Caco-2 (cell line): ENCODE measurements at regions not wholly inside any gene's neighbourhood (a gene's known extent, or its start where the extent isn't known, plus 50 kb on each side); places are given as distances from the start of the nearest gene placed in this dataset.
A peak's percentile ranks its signal among the peaks of the same experiment; 100 is the strongest.

Experiments
- BruUV-seq: library from RNA; stranded (reverse); fragments of 400-500 nt; replicated peaks from 2 replicates; lab custom pipeline; 2021; lab: Mats Ljungman, UMichigan
- CTCF ChIA-PET: fragments of 300-600 bp; sonication (Branson Sonifier 250); formaldehyde crosslinking; loops from one replicate; lab custom pipeline; 2022; ENCODE audit warnings: antibody characterized with exemption; lab: Charles Lee
- POLR2A ChIA-PET: fragments of 300-600 bp; sonication (Branson Sonifier 250); formaldehyde crosslinking; loops from one replicate; lab custom pipeline; 2022; ENCODE audit warnings: antibody characterized with exemption; lab: Charles Lee
- DNase-seq, 2 experiments: peaks; one replicate each; pipeline versions ENCODE4 v3.0.0 to v3.0.0-alpha.2; 2020 to 2022
- H3K27me3 ChIP-seq: replicated peaks from 2 replicates; pipeline ENCODE4 v1.6.0; 2011; ENCODE audit warnings: low read length; ENCODE audit not compliant: control insufficient read depth, insufficient read depth
- H3K36me3 ChIP-seq: 2 replicates; pipeline ENCODE4 v1.5.1; 2011; ENCODE audit warnings: low read length; ENCODE audit not compliant: control insufficient read depth, insufficient read depth
- H3K4me1 ChIP-seq: fragments of 250-450 bp; sonication (Bioruptor Pico); 2 replicates; pipeline ENCODE4 v1.5.1; 2020; ENCODE audit warnings: mild to moderate bottlenecking
- H3K4me3 ChIP-seq: 2 replicates; pipeline ENCODE4 v1.5.1; 2011; ENCODE audit warnings: low read depth, mild to moderate bottlenecking, control low read depth, low read length
- H3K9me3 ChIP-seq: fragments of 250-450 bp; sonication (Bioruptor Pico); 2 replicates; pipeline ENCODE4 v1.5.1; 2020; ENCODE audit warnings: mild to moderate bottlenecking, moderate library complexity
- H3K27ac Mint-ChIP-seq: one replicate; pipeline ENCODE4 v1.8.0; 2022; ENCODE audit warnings: mixed read lengths; ENCODE audit not compliant: unreplicated experiment
- H3K27me3 Mint-ChIP-seq: one replicate; pipeline ENCODE4 v1.8.0; 2022; ENCODE audit warnings: mixed read lengths; ENCODE audit not compliant: insufficient read depth, unreplicated experiment
- H3K36me3 Mint-ChIP-seq: one replicate; pipeline ENCODE4 v1.8.0; 2022; ENCODE audit warnings: mild to moderate bottlenecking, mixed read lengths; ENCODE audit not compliant: insufficient read depth, unreplicated experiment
- H3K4me1 Mint-ChIP-seq: one replicate; pipeline ENCODE4 v1.8.0; 2022; ENCODE audit warnings: low read depth, mixed read lengths; ENCODE audit not compliant: unreplicated experiment
- H3K4me3 Mint-ChIP-seq: one replicate; pipeline ENCODE4 v1.8.0; 2022; ENCODE audit warnings: mild to moderate bottlenecking, moderate library complexity, mixed read lengths; ENCODE audit not compliant: unreplicated experiment
- H3K9me3 Mint-ChIP-seq: one replicate; pipeline ENCODE4 v1.8.0; 2022; ENCODE audit warnings: mixed read lengths; ENCODE audit not compliant: unreplicated experiment
- intact Hi-C: fragments of 100-400 bp; cut with micrococcal nuclease; formaldehyde crosslinking; loops from one replicate; pipeline ENCODE4 v1.10.0; 2022; ENCODE audit not compliant: unreplicated experiment
- TF ChIP-seq, protein P1 (sequence below), 2 experiments: fragments of 200-600 bp in 1 of 2; IDR thresholded peaks; 1 replicate in 1 of 2; 2 replicates in 1 of 2; pipeline versions ENCODE4 v1.5.1 to v1.8.0; 2011 to 2022; ENCODE audit warnings: antibody characterized with exemption in 1 of 2, control low read depth in 1 of 2, inconsistent platforms in 1 of 2, low read depth in 1 of 2, low read length in 1 of 2, mild to moderate bottlenecking in 1 of 2, moderate library complexity in 1 of 2; ENCODE audit not compliant: insufficient read depth in 1 of 2, severe bottlenecking in 1 of 2, unreplicated experiment in 1 of 2

DNA sequence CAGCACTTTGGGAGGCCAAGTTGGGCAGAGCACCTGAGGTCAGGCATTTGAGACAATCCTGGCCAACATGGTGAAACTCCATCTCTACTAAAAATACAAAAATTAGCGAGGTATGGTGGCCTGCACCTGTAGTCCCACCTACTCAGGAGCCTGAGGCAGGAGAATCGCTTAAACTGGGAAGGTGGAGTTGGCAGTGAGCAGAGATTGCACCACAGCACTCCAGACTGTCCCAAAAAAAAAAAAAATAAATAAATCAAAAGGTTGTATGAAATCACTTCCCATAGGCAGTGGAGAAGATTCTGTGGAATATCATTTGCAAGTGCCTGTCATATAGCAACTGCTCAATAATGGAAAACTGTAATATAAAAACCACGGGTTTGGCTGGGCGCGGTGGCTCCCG lies 65.1 kb upstream of the SERBP1 start:
- TF ChIP-seq, protein P1, sequence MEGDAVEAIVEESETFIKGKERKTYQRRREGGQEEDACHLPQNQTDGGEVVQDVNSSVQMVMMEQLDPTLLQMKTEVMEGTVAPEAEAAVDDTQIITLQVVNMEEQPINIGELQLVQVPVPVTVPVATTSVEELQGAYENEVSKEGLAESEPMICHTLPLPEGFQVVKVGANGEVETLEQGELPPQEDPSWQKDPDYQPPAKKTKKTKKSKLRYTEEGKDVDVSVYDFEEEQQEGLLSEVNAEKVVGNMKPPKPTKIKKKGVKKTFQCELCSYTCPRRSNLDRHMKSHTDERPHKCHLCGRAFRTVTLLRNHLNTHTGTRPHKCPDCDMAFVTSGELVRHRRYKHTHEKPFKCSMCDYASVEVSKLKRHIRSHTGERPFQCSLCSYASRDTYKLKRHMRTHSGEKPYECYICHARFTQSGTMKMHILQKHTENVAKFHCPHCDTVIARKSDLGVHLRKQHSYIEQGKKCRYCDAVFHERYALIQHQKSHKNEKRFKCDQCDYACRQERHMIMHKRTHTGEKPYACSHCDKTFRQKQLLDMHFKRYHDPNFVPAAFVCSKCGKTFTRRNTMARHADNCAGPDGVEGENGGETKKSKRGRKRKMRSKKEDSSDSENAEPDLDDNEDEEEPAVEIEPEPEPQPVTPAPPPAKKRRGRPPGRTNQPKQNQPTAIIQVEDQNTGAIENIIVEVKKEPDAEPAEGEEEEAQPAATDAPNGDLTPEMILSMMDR (IDR thresholded peaks at IDR 0.05; ENCODE audit: insufficient read depth in 1 of 2, low read depth in 1 of 2, low read length in 1 of 2, severe bottlenecking in 1 of 2, unreplicated experiment in 1 of 2) = no peak
- Mint-ChIP-seq H3K4me3 (no peak overlapping the region), H3K9me3 (no peaks in the 10 kb centered on the region), H3K4me1 (no peaks in the 10 kb centered on the region), H3K27me3 (no peaks in the 10 kb centered on the region), H3K36me3 (no peaks in the 10 kb centered on the region), H3K27ac (no peak overlapping the region)
- H3K36me3 ChIP-seq = no peaks in the 10 kb centered on the region
- no peak for DNase-seq
- H3K27me3 ChIP-seq = no peaks in the 10 kb centered on the region
- intact Hi-C loops = no loop called here
- no TSS peak for BruUV-seq
- ChIA-PET POLR2A (no interaction called here), CTCF (interaction anchor here (0.6 kb wide), 1 partner anchor 190 kb away, joined by 3 read pairs; the partner anchor contains the start of gene GADD45A)
- H3K9me3 ChIP-seq = no peaks in the 10 kb centered on the region
- H3K4me1 ChIP-seq = no peaks in the 10 kb centered on the region
- no peak overlapping the region for H3K4me3 ChIP-seq

DNA sequence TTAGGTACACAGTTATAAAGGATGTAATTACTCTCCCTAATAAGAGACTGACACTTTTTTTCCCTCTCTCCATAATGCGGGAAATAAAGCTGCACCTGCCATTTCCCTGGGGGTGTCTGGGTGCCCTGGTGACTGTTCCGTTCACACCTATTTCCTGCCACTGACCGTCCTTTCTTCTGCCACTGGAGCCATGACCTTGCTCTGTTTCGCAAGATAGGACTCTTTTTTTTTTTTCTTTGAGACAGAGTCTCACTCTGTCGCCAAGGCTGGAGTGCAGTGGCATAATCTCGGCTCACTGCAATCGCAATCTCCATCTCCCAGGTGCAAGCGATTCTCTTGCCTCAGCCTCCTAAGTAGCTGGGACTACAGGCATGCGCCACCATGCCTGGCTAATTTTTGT lies 66.1 kb upstream of the SERBP1 start:
- H3K4me1 Mint-ChIP-seq = no peaks in the 10 kb centered on the region
- ChIA-PET CTCF (no interaction called here), POLR2A (no interaction called here)
- no peaks in the 10 kb centered on the region for H3K36me3 ChIP-seq
- H3K27me3 Mint-ChIP-seq = no peaks in the 10 kb centered on the region
- intact Hi-C loops = no loop called here
- no peaks in the 10 kb centered on the region; the same call in 1 of the 2 replicates for H3K4me1 ChIP-seq
- no peaks in the 10 kb centered on the region for H3K9me3 Mint-ChIP-seq
- no peaks in the 10 kb centered on the region for H3K9me3 ChIP-seq
- BruUV-seq = no TSS peak
- no peaks in the 10 kb centered on the region for H3K36me3 Mint-ChIP-seq
- no peak overlapping the region for H3K4me3 ChIP-seq
- no peaks in the 10 kb centered on the region for H3K27me3 ChIP-seq
- H3K4me3 Mint-ChIP-seq = no peak overlapping the region
- TF ChIP-seq, protein P1 (IDR thresholded peaks at IDR 0.05; ENCODE audit: insufficient read depth in 1 of 2, low read depth in 1 of 2, low read length in 1 of 2, severe bottlenecking in 1 of 2, unreplicated experiment in 1 of 2) = no peak
- DNase-seq = no peak
- H3K27ac Mint-ChIP-seq = no peak overlapping the region

DNA sequence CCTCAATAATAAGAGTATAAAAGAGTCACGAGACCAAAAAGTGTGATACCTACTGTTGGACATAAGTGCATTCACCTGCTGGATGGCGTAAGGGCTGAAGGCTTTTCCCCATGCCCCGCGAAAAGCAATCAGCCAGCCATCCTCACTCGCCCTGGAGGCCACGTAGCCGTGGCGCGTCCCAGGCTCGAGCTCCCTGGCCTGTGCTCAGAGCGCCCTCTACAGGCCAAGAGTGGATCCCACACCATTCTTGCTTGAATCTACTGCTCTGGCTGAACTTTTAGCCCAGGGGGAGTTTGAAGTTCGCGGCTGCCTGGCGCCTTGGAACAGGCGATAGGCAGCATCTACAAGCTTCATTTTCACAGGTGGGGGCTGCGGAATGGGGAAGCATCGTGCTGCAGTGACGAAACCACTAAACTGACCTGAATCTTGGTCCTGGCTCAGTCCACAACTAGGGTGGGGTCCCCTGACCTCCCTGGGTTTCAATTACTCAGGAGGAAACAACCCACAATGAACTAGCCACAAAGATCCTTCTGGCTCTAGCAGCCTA lies 70.3 kb upstream of the SERBP1 start:
- intact Hi-C loops = loop anchor here (1.0 to 2.0 kb wide), 4 partner anchors 70 to 287 kb away; partner anchors contain the start of gene SERBP1
- Histone ChIP-seq H3K9me3 (no peaks in the 10 kb centered on the region), H3K4me1 (no peaks in the 10 kb centered on the region; the same call in 1 of the 2 replicates), H3K36me3 (no peaks in the 10 kb centered on the region), H3K4me3 (no peak overlapping the region), H3K27me3 (no peaks in the 10 kb centered on the region)
- H3K4me3 Mint-ChIP-seq = peak overlapping the region; percentile 16
- H3K36me3 Mint-ChIP-seq = no peaks in the 10 kb centered on the region
- BruUV-seq = no TSS peak
- ChIA-PET POLR2A (no interaction called here), CTCF (interaction anchor here (0.6 to 1.5 kb wide), 8 partner anchors 12 to 287 kb away, joined by 3 to 12 read pairs (median 4); no protein-coding TSS in a partner anchor)
- H3K27ac Mint-ChIP-seq = no peak overlapping the region
- peak; percentile 83 to 87 for DNase-seq
- no peaks in the 10 kb centered on the region for H3K9me3 Mint-ChIP-seq
- TF ChIP-seq, protein P1 (IDR thresholded peaks at IDR 0.05; ENCODE audit: insufficient read depth in 1 of 2, low read depth in 1 of 2, low read length in 1 of 2, severe bottlenecking in 1 of 2, unreplicated experiment in 1 of 2) = peak; percentile 66 to 76
- H3K27me3 Mint-ChIP-seq = no peaks in the 10 kb centered on the region
- no peaks in the 10 kb centered on the region for H3K4me1 Mint-ChIP-seq
